SK-N-SH treated with all-trans-retinoic acid at 6 μM for 48 hours (cell line): ENCODE measurements at regions not wholly inside any gene's neighbourhood (a gene's known extent, or its start where the extent isn't known, plus 50 kb on each side); places are given as distances from the start of the nearest gene placed in this dataset.

Experiments
- ATAC-seq: fragments of 200-7000 bp; cut with Tn5 transposase; 3 replicates; pipeline ENCODE4 v1.9.1; 2020; ENCODE audit warnings: mild to moderate bottlenecking, moderate library complexity
- BACH2 ChIP-seq: fragments of 250-450 bp; sonication (Bioruptor Pico); IDR thresholded peaks from 2 replicates; pipeline ENCODE4 v1.9.0; 2021; ENCODE audit warnings: mild to moderate bottlenecking, borderline replicate concordance
- CREB5 ChIP-seq: fragments of 250-450 bp; sonication (Bioruptor Pico); IDR thresholded peaks from 2 replicates; pipeline ENCODE4 v1.5.1; 2020; ENCODE audit warnings: low read depth, mild to moderate bottlenecking, moderate library complexity
- CSDC2 ChIP-seq: fragments of 250-450 bp; sonication (Bioruptor Pico); IDR thresholded peaks from 2 replicates; pipeline ENCODE4 v1.5.0; 2020; ENCODE audit warnings: mild to moderate bottlenecking, moderate library complexity
- ESRRG ChIP-seq: fragments of 250-450 bp; sonication (Bioruptor Pico); IDR thresholded peaks from 2 replicates; pipeline ENCODE4 v1.6.1; 2021; ENCODE audit warnings: mild to moderate bottlenecking
- ISL1 ChIP-seq: fragments of 250-450 bp; sonication (Bioruptor Pico); IDR thresholded peaks from 2 replicates; pipeline ENCODE4 v2.1.2; 2022; ENCODE audit warnings: mild to moderate bottlenecking, moderate library complexity
- OSR1 ChIP-seq: fragments of 250-450 bp; sonication (Bioruptor Pico); IDR thresholded peaks from 2 replicates; pipeline ENCODE4 v1.8.0; 2022; ENCODE audit warnings: moderate library complexity, mild to moderate bottlenecking, inconsistent platforms
- PPARA ChIP-seq: fragments of 250-450 bp; sonication (Bioruptor Pico); IDR thresholded peaks from 2 replicates; pipeline ENCODE4 v1.5.0; 2020; ENCODE audit warnings: mild to moderate bottlenecking, borderline replicate concordance
- RARB ChIP-seq: fragments of 250-450 bp; sonication (Bioruptor Pico); IDR thresholded peaks from 2 replicates; pipeline ENCODE4 v1.8.0; 2021; ENCODE audit warnings: mild to moderate bottlenecking, moderate library complexity
- SNAI2 ChIP-seq: fragments of 250-450 bp; sonication (Bioruptor Pico); IDR thresholded peaks from 2 replicates; pipeline ENCODE4 v1.5.0; 2020; ENCODE audit warnings: mild to moderate bottlenecking, moderate library complexity
- TSHZ2 ChIP-seq: fragments of 250-450 bp; sonication (Bioruptor Pico); IDR thresholded peaks from 2 replicates; pipeline ENCODE4 v1.5.0; 2020; ENCODE audit warnings: mild to moderate bottlenecking, moderate library complexity
- ZC3H10 ChIP-seq: fragments of 250-450 bp; sonication (Bioruptor Pico); IDR thresholded peaks from 2 replicates; pipeline ENCODE4 v1.5.1; 2021; ENCODE audit warnings: mild to moderate bottlenecking, moderate library complexity
- ZFP30 ChIP-seq: fragments of 450-650 bp; formaldehyde crosslinking; IDR thresholded peaks from 2 replicates; pipeline ENCODE4 v1.5.0; 2022; ENCODE audit warnings: mild to moderate bottlenecking, moderate library complexity
- ZNF565 ChIP-seq: fragments of 450-650 bp; formaldehyde crosslinking; conservative IDR thresholded peaks from 2 replicates; pipeline ENCODE4 v1.5.0; 2020; ENCODE audit warnings: low read depth, mild to moderate bottlenecking, moderate library complexity
- ZNF70 ChIP-seq: fragments of 450-650 bp; formaldehyde crosslinking; IDR thresholded peaks from 2 replicates; pipeline ENCODE4 v1.5.0; 2020; ENCODE audit warnings: mild to moderate bottlenecking, moderate library complexity
- ZNF8 ChIP-seq: fragments of 450-650 bp; formaldehyde crosslinking; IDR thresholded peaks from 2 replicates; pipeline ENCODE4 v1.5.0; 2020; ENCODE audit warnings: mild to moderate bottlenecking, moderate library complexity
- TF ChIP-seq, protein P1 (sequence below): fragments of 250-450 bp; sonication (Bioruptor Pico); IDR thresholded peaks from 2 replicates; pipeline ENCODE4 v1.8.0; 2021; ENCODE audit warnings: low read depth, mild to moderate bottlenecking, moderate library complexity, borderline replicate concordance
- TF ChIP-seq, protein P2 (sequence below): fragments of 250-450 bp; sonication (Bioruptor Pico); IDR thresholded peaks from 2 replicates; pipeline ENCODE4 v1.8.0; 2020; ENCODE audit warnings: mild to moderate bottlenecking, moderate library complexity, borderline replicate concordance

- ATAC-seq = no peak
These were observed 712.1 kb downstream of the CDH11 start for GRCh38 chr16:64409783-64410210.

GRCh38 chr16:64408699-64409098 is 713.2 kb downstream of the CDH11 start:
- TF ChIP-seq SNAI2 (CRISPR knock-in tag) = no peak
- TF ChIP-seq OSR1 (CRISPR knock-in tag) = no peak
- no peak for TF ChIP-seq ZC3H10 (CRISPR knock-in tag)
- TF ChIP-seq BACH2 (CRISPR knock-in tag) = no peak
- TF ChIP-seq PPARA = no peak
- no peak for TF ChIP-seq ISL1 (CRISPR knock-in tag)
- TF ChIP-seq, protein P1, sequence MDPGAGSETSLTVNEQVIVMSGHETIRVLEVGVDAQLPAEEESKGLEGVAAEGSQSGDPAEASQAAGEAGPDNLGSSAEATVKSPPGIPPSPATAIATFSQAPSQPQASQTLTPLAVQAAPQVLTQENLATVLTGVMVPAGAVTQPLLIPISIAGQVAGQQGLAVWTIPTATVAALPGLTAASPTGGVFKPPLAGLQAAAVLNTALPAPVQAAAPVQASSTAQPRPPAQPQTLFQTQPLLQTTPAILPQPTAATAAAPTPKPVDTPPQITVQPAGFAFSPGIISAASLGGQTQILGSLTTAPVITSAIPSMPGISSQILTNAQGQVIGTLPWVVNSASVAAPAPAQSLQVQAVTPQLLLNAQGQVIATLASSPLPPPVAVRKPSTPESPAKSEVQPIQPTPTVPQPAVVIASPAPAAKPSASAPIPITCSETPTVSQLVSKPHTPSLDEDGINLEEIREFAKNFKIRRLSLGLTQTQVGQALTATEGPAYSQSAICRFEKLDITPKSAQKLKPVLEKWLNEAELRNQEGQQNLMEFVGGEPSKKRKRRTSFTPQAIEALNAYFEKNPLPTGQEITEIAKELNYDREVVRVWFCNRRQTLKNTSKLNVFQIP (CRISPR knock-in tag) = no peak
- TF ChIP-seq TSHZ2 (CRISPR knock-in tag) = no peak
- no peak for TF ChIP-seq ZFP30 (CRISPR knock-in tag)
- TF ChIP-seq, protein P2, sequence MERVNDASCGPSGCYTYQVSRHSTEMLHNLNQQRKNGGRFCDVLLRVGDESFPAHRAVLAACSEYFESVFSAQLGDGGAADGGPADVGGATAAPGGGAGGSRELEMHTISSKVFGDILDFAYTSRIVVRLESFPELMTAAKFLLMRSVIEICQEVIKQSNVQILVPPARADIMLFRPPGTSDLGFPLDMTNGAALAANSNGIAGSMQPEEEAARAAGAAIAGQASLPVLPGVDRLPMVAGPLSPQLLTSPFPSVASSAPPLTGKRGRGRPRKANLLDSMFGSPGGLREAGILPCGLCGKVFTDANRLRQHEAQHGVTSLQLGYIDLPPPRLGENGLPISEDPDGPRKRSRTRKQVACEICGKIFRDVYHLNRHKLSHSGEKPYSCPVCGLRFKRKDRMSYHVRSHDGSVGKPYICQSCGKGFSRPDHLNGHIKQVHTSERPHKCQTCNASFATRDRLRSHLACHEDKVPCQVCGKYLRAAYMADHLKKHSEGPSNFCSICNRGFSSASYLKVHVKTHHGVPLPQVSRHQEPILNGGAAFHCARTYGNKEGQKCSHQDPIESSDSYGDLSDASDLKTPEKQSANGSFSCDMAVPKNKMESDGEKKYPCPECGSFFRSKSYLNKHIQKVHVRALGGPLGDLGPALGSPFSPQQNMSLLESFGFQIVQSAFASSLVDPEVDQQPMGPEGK (CRISPR knock-in tag) = no peak
- TF ChIP-seq RARB (CRISPR knock-in tag) = no peak
- TF ChIP-seq ZNF70 (CRISPR knock-in tag) = no peak
- no peak for TF ChIP-seq CREB5 (CRISPR knock-in tag)
- TF ChIP-seq ZNF565 (CRISPR knock-in tag) = no peak
- ATAC-seq = no peak

More at GRCh38 chr16:64409783-64410210, 712.1 kb downstream of the CDH11 start:
- TF ChIP-seq CSDC2 (CRISPR knock-in tag) = no peak
- TF ChIP-seq TSHZ2 (CRISPR knock-in tag) = no peak
- no peak for TF ChIP-seq SNAI2 (CRISPR knock-in tag)
- TF ChIP-seq, protein P2 (CRISPR knock-in tag) = no peak
- TF ChIP-seq, protein P1 (CRISPR knock-in tag) = no peak
- no peak for TF ChIP-seq ESRRG (CRISPR knock-in tag)
- no peak for TF ChIP-seq PPARA
- no peak for TF ChIP-seq ZNF8 (CRISPR knock-in tag)
